GM23338 (cell line): ENCODE measurements at regions not wholly inside any gene's neighbourhood (a gene's known extent, or its start where the extent isn't known, plus 50 kb on each side); places are given as distances from the start of the nearest gene placed in this dataset.

Experiments
- ATAC-seq: fragments of 200-7000 bp; cut with Tn5 transposase; 3 replicates; pipeline ENCODE4 v1.9.1; 2020
- DNase-seq: peaks from one replicate; pipeline ENCODE4 v3.0.0-alpha.2; 2015; ENCODE audit warnings: low spot score
- H2AFZ ChIP-seq: fragments of 200-600 bp; sonication (generic); 2 replicates; pipeline ENCODE4 v1.8.0; 2016; ENCODE audit warnings: antibody characterized with exemption, mild to moderate bottlenecking, moderate library complexity
- H3F3A ChIP-seq: fragments of 200-600 bp; sonication (generic); replicated peaks from 2 replicates; pipeline ENCODE4 v1.8.0; 2017; ENCODE audit warnings: antibody characterized with exemption, mixed run types, low read depth
- H3K27ac ChIP-seq: fragments of 200-600 bp; sonication (generic); 2 replicates; pipeline ENCODE4 v1.6.1; 2016; ENCODE audit warnings: low read depth
- H3K27me3 ChIP-seq: fragments of 200-600 bp; sonication (generic); 2 replicates; pipeline ENCODE4 v1.8.0; 2016; ENCODE audit warnings: mild to moderate bottlenecking, mixed run types, moderate library complexity; ENCODE audit not compliant: insufficient read depth
- H3K36me3 ChIP-seq: fragments of 200-600 bp; sonication (generic); 2 replicates; pipeline ENCODE4 v1.8.0; 2016; ENCODE audit warnings: mild to moderate bottlenecking; ENCODE audit not compliant: insufficient read depth
- H3K4me1 ChIP-seq: fragments of 200-600 bp; sonication (generic); 2 replicates; pipeline ENCODE4 v1.8.0; 2016; ENCODE audit warnings: mild to moderate bottlenecking, moderate library complexity; ENCODE audit not compliant: insufficient read depth
- H3K4me2 ChIP-seq: fragments of 200-600 bp; sonication (generic); 2 replicates; pipeline ENCODE4 v1.7.1; 2017; ENCODE audit warnings: mixed run types
- H3K4me3 ChIP-seq: fragments of 200-600 bp; sonication (generic); 2 replicates; pipeline ENCODE4 v1.6.1; 2016; ENCODE audit warnings: mixed run types
- H3K79me2 ChIP-seq: fragments of 200-600 bp; sonication (generic); replicated peaks from 2 replicates; pipeline ENCODE4 v1.8.0; 2017; ENCODE audit warnings: mild to moderate bottlenecking; ENCODE audit not compliant: insufficient read depth
- H3K9me2 ChIP-seq: fragments of 200-600 bp; sonication (generic); 2 replicates; pipeline ENCODE4 v1.8.0; 2017; ENCODE audit not compliant: insufficient read depth
- H4K20me1 ChIP-seq: fragments of 200-600 bp; sonication (generic); replicated peaks from 2 replicates; pipeline ENCODE4 v1.8.0; 2017; ENCODE audit warnings: mild to moderate bottlenecking; ENCODE audit not compliant: insufficient read depth
- H3K27ac Mint-ChIP-seq: 2 replicates; pipeline ENCODE4 v1.8.0; 2020; ENCODE audit warnings: inconsistent platforms, mild to moderate bottlenecking, moderate library complexity, mixed read lengths
- H3K27me3 Mint-ChIP-seq: 3 replicates; pipeline ENCODE4 v1.8.0; 2022; ENCODE audit warnings: low read depth, mild to moderate bottlenecking, moderate library complexity, mixed read lengths, inconsistent platforms; ENCODE audit not compliant: insufficient read depth, poor library complexity
- H3K36me3 Mint-ChIP-seq: 3 replicates; pipeline ENCODE4 v1.8.0; 2021; ENCODE audit warnings: low read depth, mild to moderate bottlenecking, inconsistent platforms, moderate library complexity, mixed read lengths
- H3K4me1 Mint-ChIP-seq: 3 replicates; pipeline ENCODE4 v1.8.0; 2020; ENCODE audit warnings: mild to moderate bottlenecking, inconsistent platforms, mixed read lengths
- H3K4me3 Mint-ChIP-seq: 3 replicates; pipeline ENCODE4 v1.8.0; 2021; ENCODE audit warnings: moderate library complexity, mild to moderate bottlenecking, inconsistent platforms, mixed read lengths
- H3K9me3 Mint-ChIP-seq: 3 replicates; pipeline ENCODE4 v1.8.0; 2020; ENCODE audit warnings: moderate library complexity, mild to moderate bottlenecking, inconsistent platforms, mixed read lengths
- CREB1 ChIP-seq: fragments of 250-450 bp; sonication (Bioruptor Pico); IDR thresholded peaks from 2 replicates; pipeline ENCODE4 v1.5.0; 2020; ENCODE audit warnings: low read depth, mild to moderate bottlenecking, moderate library complexity
- EZH2 ChIP-seq: fragments of 200-600 bp; sonication (generic); IDR thresholded peaks from one replicate; pipeline ENCODE4 v1.8.0; 2017; ENCODE audit warnings: antibody characterized with exemption, mild to moderate bottlenecking, low read depth; ENCODE audit not compliant: unreplicated experiment
- EZH2phosphoT487 ChIP-seq: fragments of 200-600 bp; sonication (generic); IDR thresholded peaks from one replicate; pipeline ENCODE4 v1.8.1; 2018; ENCODE audit warnings: antibody characterized with exemption; ENCODE audit not compliant: unreplicated experiment
- JUNB ChIP-seq: IDR thresholded peaks from one replicate; pipeline ENCODE4 v1.6.1; 2016; ENCODE audit warnings: antibody characterized with exemption; ENCODE audit not compliant: unreplicated experiment
- NANOG ChIP-seq: IDR thresholded peaks from 2 replicates; pipeline ENCODE4 v1.6.1; 2016; ENCODE audit warnings: antibody characterized with exemption, borderline replicate concordance
- POLR2AphosphoS5 ChIP-seq: IDR thresholded peaks from 2 replicates; pipeline ENCODE4 v1.6.1; 2016; ENCODE audit warnings: antibody characterized with exemption, low read depth
- REST ChIP-seq: IDR thresholded peaks from one replicate; pipeline ENCODE4 v1.6.1; 2018; ENCODE audit warnings: antibody characterized with exemption; ENCODE audit not compliant: unreplicated experiment
- STAT1 ChIP-seq: IDR thresholded peaks from one replicate; pipeline ENCODE4 v1.6.1; 2016; ENCODE audit warnings: antibody characterized with exemption; ENCODE audit not compliant: unreplicated experiment
- ZNF114 ChIP-seq: fragments of 250-450 bp; sonication (Bioruptor Pico); IDR thresholded peaks from 2 replicates; pipeline ENCODE4 v1.5.0; 2020; ENCODE audit warnings: mild to moderate bottlenecking, moderate library complexity
- ZNF331 ChIP-seq: fragments of 250-450 bp; sonication (Bioruptor Pico); IDR thresholded peaks from 2 replicates; pipeline ENCODE4 v1.5.0; 2020; ENCODE audit warnings: low read depth, mild to moderate bottlenecking, moderate library complexity
- ZNF462 ChIP-seq: fragments of 250-450 bp; sonication (Bioruptor Pico); IDR thresholded peaks from 2 replicates; pipeline ENCODE4 v1.5.0; 2020; ENCODE audit warnings: mild to moderate bottlenecking, moderate library complexity
- TF ChIP-seq, protein P1 (sequence below), 2 experiments: fragments of 200-600 bp in 1 of 2; sonication (generic) in 1 of 2; conservative IDR thresholded peaks; 2 replicates each; pipeline versions ENCODE4 v1.5.1 to v1.6.1; 2016 to 2017; ENCODE audit warnings: antibody characterized with exemption in 2 of 2, low read depth in 2 of 2, mild to moderate bottlenecking in 2 of 2, moderate library complexity in 1 of 2
- TF ChIP-seq, protein P2 (sequence below): IDR thresholded peaks from 2 replicates; pipeline ENCODE4 v1.6.1; 2016; ENCODE audit warnings: antibody characterized with exemption

DNA sequence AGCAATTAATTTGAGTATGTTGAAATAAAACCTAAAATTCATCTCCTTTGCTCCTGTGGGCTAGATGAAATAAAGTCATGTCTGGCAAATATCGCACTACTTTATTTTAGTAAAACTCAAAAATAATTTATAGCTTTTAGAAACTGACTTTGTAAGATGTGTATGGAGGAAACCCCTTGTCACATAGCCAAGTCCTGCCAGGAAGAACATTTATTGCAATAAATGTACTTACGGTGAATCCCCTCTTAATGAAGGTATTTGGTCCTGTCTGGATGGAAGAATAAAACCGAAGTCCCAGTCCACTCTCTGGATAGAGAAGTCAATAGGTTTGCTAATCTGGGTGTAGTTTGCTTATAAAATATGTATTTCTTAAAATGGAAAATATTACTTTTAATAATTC lies 1226.8 kb upstream of the MAP3K7 start (continued):
- TF ChIP-seq EZH2, result no peak

DNA sequence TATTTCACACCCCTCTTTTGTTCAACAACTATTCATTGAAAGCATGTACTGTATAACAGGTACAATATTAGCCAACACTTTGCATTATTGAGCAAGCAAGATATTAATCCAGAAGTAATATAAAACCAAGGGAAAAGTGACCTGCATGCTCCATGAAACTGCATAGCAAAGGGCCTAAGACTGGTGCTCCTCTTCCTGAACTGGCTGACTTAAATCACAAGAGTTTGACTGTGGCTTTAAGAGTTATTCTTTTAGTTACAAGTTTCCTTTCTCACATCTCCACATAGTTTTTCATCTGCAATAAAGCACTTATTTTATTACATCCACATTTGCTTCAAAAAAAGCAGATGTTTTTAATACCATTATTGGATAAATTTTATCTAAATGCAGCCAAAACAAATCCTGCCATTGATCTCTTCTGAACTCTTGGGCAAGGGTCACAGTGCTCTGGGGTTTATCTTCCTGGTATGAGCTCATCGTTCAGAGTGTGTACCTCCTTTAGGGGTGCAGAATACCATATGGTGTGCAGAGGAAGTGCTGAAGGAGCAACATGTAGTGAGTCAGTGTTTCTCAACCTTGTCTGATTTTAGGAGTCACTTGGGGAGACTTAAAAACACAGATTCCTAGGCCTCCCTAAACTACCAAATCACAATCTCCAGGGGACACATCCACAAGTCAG lies 1225.9 kb upstream of the MAP3K7 start:
- Mint-ChIP-seq H3K4me1 (peaks cover 11% of the 10 kb centered on the region), H3K4me3 (no peak overlapping the region), H3K27ac (no peak overlapping the region), H3K27me3 (no peaks in the 10 kb centered on the region), H3K9me3 (no peaks in the 10 kb centered on the region), H3K36me3 (no peaks in the 10 kb centered on the region)
- Histone ChIP-seq H3K4me3 (no peak overlapping the region), H3K4me2 (no peak overlapping the region), H3K79me2 (no peaks in the 10 kb centered on the region), H3F3A (no peaks in the 10 kb centered on the region), H3K9me2 (no peaks in the 10 kb centered on the region), H3K27ac (no peak overlapping the region), H2AFZ (no peak overlapping the region), H3K27me3 (no peaks in the 10 kb centered on the region), H4K20me1 (no peaks in the 10 kb centered on the region), H3K4me1 (peaks cover 6% of the 10 kb centered on the region; the same call in 1 of the 2 replicates), H3K36me3 (no peaks in the 10 kb centered on the region)
- TF ChIP-seq, protein P1, sequence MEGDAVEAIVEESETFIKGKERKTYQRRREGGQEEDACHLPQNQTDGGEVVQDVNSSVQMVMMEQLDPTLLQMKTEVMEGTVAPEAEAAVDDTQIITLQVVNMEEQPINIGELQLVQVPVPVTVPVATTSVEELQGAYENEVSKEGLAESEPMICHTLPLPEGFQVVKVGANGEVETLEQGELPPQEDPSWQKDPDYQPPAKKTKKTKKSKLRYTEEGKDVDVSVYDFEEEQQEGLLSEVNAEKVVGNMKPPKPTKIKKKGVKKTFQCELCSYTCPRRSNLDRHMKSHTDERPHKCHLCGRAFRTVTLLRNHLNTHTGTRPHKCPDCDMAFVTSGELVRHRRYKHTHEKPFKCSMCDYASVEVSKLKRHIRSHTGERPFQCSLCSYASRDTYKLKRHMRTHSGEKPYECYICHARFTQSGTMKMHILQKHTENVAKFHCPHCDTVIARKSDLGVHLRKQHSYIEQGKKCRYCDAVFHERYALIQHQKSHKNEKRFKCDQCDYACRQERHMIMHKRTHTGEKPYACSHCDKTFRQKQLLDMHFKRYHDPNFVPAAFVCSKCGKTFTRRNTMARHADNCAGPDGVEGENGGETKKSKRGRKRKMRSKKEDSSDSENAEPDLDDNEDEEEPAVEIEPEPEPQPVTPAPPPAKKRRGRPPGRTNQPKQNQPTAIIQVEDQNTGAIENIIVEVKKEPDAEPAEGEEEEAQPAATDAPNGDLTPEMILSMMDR (conservative IDR thresholded peaks at IDR 0.05; ENCODE audit: low read depth in 2 of 2), result no peak
- TF ChIP-seq ZNF462 (CRISPR knock-in tag), result no peak
- TF ChIP-seq NANOG, result no peak
- TF ChIP-seq JUNB, result no peak
- TF ChIP-seq EZH2, result no peak
- TF ChIP-seq, protein P2, sequence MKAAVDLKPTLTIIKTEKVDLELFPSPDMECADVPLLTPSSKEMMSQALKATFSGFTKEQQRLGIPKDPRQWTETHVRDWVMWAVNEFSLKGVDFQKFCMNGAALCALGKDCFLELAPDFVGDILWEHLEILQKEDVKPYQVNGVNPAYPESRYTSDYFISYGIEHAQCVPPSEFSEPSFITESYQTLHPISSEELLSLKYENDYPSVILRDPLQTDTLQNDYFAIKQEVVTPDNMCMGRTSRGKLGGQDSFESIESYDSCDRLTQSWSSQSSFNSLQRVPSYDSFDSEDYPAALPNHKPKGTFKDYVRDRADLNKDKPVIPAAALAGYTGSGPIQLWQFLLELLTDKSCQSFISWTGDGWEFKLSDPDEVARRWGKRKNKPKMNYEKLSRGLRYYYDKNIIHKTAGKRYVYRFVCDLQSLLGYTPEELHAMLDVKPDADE, result no peak
- TF ChIP-seq ZNF114 (CRISPR knock-in tag), result no peak
- no peak for TF ChIP-seq EZH2phosphoT487
- TF ChIP-seq STAT1, result no peak
- TF ChIP-seq ZNF331 (CRISPR knock-in tag), result no peak
- no peak for TF ChIP-seq POLR2AphosphoS5
- no peak for TF ChIP-seq CREB1 (CRISPR knock-in tag)
- TF ChIP-seq REST, result no peak
- DNase-seq, result no peak
- no peak for ATAC-seq
